HG03095 (cell line): ENCODE measurements at regions not wholly inside any gene's neighbourhood (a gene's known extent, or its start where the extent isn't known, plus 50 kb on each side); places are given as distances from the start of the nearest gene placed in this dataset.

Experiments used
- ATAC-seq: cut with Tn5 transposase; IDR thresholded peaks from one replicate; pipeline ENCODE4 v1.9.1; 2021; ENCODE audit warnings: moderate library complexity; ENCODE audit not compliant: unreplicated experiment

DNA sequence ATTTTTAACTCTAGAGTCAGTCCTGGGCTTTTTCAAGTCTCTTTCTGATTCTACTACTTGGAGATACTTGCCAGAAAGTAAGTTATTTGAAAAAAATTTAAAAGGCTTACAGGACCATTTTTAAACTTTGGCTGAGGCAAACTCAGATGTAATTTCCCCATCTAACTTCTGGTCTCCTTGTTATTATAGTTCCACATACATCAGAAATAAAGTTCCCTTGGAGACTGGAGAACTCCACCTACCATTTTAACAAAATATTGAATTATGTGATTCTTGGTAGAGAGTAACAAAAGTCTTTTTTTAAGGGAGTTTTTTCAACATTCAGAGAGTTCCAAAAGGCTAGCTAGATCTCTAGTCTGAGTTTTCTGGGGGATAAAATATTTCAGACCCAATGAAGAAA, 56.3 kb upstream of the SNX2 start:
- ATAC-seq, result no peak

DNA sequence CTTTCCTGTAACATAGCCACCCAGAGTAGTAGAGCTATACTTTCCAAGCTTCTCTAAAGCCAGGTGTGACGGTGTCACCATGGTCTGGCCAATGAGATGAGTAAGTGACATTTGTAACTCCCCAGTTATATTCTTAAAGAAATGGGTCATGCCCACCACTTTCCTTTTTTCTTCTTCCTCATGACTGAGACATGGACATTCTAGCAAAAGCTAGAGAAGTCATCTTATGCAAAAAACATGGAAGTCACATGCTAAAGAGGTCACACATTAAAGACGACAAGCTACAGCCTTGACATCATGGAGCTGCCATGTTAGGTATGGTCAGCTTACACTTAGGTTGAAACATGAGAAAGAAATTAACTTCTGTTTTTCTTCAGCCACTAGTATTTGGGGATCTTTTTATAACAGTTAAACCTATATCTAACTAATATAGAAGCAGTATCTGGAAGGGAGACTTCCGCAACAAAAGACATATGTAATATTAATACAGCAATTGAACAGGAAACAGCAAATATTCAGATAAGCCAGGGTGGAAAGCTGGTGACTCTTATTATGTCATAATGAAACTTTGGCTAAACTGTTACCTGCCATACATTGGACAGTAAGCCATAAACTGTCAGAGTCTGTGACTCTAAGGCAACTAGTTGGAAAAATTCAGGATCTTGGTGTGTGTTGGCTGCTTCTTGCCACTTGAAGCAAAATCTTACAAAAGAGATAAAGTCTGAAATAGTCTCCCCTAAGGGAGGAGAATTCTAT, 54.7 kb upstream of the SNX2 start:
- no peak for ATAC-seq

DNA sequence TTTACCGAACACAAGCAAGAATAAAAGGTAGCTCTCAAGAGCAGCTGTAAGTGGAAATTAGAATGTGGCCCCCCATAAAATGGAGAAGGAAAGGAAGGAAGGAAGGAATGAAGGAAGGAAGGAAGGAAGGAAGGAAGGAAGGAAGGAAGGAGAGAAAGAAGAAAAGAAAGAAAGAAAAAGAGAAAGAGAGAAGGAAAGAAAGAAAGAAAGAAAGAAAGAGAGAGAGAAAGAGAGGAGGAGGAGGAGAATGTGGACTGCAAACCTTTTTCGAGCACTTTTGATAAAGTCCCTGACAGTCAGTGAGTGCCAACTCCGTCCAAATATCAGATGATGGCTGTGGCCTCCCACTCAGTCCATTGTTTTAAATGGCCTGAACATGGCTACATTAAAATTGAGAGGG, 53.8 kb upstream of the SNX2 start:
- ATAC-seq, result no peak

DNA sequence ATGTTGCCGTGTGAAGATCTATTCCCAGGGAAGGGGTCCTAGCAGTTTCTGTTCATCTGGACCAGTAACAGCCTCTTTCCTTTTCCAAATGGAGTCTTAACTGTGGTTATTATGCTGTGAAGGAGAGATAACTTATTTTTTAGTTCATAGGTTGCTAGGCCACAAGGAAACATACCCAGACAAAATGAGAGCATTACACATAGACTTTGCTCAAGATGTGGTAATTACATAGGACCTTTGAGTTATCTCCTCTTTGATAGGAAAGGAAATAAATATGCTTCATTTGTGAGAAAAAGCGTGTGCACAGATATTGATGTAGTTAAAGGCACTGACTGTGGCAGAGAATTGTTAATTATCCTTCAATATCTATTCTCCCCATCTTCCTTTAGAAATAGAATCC, 52.5 kb upstream of the SNX2 start:
- no peak for ATAC-seq

DNA sequence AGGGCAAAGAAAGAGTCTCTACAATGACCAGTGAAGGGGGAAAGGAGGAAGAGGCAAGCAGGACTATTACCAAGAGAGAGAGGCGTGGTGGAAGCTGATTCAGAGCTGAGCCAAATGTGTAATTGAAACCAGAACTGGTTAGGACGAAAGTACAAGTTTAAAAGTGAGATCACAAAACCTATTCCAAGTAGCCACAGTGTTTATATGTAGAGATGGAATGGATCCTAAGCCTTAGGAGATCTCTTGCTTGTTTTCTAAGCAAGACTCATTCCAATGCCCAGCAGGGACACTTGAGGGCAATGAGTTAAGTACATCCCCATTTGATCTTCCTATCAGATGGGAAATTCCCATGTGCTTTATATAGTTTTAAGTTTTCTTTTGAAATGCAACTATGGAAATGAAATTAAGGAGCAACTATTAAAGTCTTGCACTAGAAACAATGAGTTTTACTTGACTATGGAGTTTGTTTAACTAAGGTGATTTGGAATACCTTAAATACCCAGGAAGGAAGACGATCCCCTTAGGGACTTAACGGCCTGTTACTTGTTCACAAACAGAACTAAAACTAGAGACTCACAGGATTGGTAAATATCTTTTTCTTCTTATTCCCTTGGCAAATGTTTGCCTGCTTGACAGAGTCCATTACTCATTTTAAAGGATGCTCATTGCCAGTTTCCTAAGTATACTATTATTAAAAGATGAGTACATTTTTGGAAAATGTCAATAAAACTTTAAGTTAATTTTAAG, 51.1 kb upstream of the SNX2 start:
- peak; percentile 89 for ATAC-seq
